Panc1 (cell line): ENCODE measurements at regions not wholly inside any gene's neighbourhood (a gene's known extent, or its start where the extent isn't known, plus 50 kb on each side); places are given as distances from the start of the nearest gene placed in this dataset.

Experiments
- POLR2AphosphoS5 ChIP-seq: IDR thresholded peaks from 2 replicates; pipeline ENCODE4 v1.6.1; 2012; ENCODE audit warnings: mild to moderate bottlenecking, low read depth, low read length, moderate library complexity
- REST ChIP-seq, 2 experiments: IDR thresholded peaks; 2 replicates each; pipeline ENCODE4 v1.6.1; 2011 to 2012; ENCODE audit warnings: low read depth in 2 of 2, control low read depth in 1 of 2, low read length in 1 of 2, mild to moderate bottlenecking in 1 of 2, moderate library complexity in 1 of 2; ENCODE audit not compliant: insufficient read depth in 1 of 2
- SIN3A ChIP-seq: IDR thresholded peaks from 2 replicates; pipeline ENCODE4 v1.6.1; 2012; ENCODE audit warnings: low read depth, mild to moderate bottlenecking, low read length, moderate library complexity, borderline replicate concordance; ENCODE audit not compliant: insufficient read depth
- TCF7L2 ChIP-seq: IDR thresholded peaks from 2 replicates; pipeline ENCODE4 v1.6.1; 2011; ENCODE audit warnings: mild to moderate bottlenecking, low read depth, low read length, inconsistent platforms
- TF ChIP-seq, protein P1 (sequence below): fragments of 450-650 bp; IDR thresholded peaks from 2 replicates; pipeline ENCODE4 v1.5.1; 2017; ENCODE audit warnings: mild to moderate bottlenecking

DNA sequence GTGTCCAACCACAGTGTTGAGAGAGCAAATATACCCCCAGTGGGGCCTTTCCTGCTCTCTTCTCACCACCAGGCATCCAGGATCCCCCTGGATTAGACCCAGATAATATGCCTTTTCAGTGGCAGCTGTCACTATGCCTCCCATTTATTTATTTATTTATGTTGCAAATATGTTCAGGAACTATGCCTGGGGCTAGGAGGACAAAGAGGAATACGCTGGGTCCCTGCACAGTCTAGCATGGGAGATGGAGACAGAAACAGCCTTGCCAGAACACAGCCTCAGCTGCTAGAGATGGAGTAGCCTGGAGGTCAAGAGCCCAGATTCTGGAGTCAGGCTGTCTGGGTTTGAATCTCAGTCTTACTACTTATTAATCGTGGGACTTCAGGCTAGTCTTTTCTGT, 74.6 kb upstream of the LRFN2 start:
- TF ChIP-seq, protein P1, sequence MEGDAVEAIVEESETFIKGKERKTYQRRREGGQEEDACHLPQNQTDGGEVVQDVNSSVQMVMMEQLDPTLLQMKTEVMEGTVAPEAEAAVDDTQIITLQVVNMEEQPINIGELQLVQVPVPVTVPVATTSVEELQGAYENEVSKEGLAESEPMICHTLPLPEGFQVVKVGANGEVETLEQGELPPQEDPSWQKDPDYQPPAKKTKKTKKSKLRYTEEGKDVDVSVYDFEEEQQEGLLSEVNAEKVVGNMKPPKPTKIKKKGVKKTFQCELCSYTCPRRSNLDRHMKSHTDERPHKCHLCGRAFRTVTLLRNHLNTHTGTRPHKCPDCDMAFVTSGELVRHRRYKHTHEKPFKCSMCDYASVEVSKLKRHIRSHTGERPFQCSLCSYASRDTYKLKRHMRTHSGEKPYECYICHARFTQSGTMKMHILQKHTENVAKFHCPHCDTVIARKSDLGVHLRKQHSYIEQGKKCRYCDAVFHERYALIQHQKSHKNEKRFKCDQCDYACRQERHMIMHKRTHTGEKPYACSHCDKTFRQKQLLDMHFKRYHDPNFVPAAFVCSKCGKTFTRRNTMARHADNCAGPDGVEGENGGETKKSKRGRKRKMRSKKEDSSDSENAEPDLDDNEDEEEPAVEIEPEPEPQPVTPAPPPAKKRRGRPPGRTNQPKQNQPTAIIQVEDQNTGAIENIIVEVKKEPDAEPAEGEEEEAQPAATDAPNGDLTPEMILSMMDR = no peak
- TF ChIP-seq POLR2AphosphoS5 (no peak), REST (IDR thresholded peaks at IDR 0.05; ENCODE audit: insufficient read depth in 1 of 2, low read depth in 2 of 2, low read length in 1 of 2) (no peak), SIN3A (no peak), TCF7L2 (no peak)
